HG02938 (cell line): ENCODE measurements at regions not wholly inside any gene's neighbourhood (a gene's known extent, or its start where the extent isn't known, plus 50 kb on each side); places are given as distances from the start of the nearest gene placed in this dataset.

Experiments
- ATAC-seq: cut with Tn5 transposase; IDR thresholded peaks from one replicate; pipeline ENCODE4 v1.9.1; 2021; ENCODE audit warnings: mild to moderate bottlenecking, moderate library complexity; ENCODE audit not compliant: unreplicated experiment

DNA sequence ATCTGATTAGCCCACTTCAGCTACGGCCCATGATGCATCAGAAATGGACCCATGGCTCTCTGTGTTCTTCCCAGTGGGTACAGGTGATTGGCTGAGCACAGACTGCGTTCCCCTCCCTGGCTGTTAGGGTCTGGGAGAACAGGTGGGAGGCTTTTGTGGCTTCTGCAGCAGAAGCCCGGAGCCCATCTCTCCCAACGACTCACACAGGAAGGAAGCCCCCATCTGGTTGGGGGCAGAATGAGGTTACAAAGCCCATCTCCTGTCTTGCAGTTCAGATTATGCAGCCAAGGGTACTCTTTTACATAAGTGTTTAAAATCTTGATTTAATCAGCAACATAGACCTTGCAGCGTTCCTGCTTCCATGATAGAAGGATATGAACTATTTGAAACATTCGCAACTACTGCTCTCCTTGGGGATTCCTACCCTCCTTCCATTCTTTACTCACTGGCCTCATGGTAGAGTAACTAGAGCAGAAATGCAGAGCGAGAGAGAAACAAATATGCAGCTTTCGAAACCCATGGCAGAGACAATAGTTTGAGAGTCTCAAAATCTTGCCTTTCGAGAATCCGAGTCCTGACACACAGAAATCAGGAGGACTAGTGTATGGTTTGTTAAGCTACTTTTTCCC is 291.3 kb downstream of the TLE3 start:
- ATAC-seq: no peak

DNA sequence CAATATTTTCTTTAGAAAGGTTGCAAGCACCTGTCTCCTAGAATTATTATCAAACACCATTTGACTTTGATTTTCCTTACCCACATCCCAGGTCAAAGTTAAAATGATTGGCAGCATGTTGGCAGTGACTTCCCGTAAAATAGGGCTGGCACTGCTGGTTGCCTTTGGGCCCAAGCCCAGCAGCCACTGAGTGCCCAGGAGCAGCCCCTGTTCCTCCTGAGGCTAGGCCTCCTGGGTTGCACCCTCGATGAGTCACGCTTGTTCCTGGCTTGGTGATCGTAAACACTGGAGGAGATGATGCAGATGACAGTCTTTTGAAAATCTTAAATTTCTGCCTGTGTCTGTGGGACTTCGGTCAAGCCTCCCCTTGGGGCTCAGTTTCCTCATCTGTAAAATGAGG is 290.0 kb downstream of the TLE3 start:
- ATAC-seq: no peak

GRCh38 chr15:69808756-69809155 is 289.0 kb downstream of the TLE3 start:
- ATAC-seq: no peak

DNA sequence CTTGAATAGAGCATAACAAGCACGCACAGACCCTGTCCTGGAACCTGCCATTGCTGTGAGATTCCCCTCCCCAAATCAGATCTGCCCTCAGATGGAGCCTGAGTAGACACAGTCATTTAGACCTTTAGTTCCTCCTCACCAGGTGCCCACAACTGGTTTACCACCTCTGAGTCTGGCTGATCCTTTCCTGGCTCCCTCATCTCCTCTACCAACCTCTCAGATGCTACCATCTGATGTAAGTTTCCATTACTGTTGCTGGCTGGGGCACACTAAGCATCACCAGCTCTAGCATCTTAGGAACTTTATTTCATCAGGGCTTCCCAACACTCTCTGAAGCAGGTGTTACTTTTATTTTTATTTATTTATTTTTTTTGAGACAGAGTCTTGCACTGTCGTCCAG is 288.3 kb downstream of the TLE3 start:
- ATAC-seq: no peak

GRCh38 chr15:69810431-69811354 is 287.0 kb downstream of the TLE3 start:
- ATAC-seq: no peak

DNA sequence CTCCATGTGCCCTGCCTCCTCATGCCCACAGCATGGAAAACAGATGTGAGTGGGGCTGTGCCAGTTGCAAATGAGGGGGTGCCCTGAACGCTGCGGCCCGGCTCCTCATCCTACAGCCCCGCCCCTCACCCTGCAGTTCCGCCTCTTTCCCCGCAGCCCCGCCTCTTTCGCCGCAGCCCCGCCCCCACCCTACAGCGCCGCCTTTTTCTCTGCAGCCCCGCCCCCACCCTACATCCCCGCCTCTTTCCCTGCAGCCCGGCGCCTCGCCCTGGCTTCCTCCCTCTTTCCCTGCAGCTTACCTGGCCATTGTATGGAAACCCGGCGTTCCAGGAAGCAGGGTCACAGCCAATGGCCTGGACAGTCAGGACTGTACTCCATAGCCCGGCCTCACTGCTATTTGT is 284.9 kb downstream of the TLE3 start:
- ATAC-seq: no peak

DNA sequence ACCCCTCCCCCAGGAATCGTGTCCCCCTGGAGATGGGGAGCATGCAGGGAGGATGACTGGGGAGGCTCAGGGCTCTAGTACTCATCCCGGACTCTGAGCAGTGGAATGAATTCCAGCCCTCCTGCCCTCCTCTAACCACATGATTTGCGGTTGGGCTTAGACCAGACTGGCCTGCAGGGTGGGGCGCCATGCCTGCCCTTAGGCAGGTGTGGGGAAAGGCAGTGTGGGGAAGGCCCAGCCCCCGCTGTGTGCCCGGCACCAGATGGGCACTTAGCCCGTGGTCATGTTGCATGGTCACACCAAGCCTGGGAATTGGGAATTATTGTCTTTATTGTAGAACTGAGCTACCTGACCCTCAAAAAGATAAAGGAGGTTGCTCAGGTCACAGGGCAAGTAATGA is 283.8 kb downstream of the TLE3 start:
- ATAC-seq: no peak

- ATAC-seq: no peak
Measured at GRCh38 chr15:69814932-69815331, 282.8 kb downstream of the TLE3 start.

DNA sequence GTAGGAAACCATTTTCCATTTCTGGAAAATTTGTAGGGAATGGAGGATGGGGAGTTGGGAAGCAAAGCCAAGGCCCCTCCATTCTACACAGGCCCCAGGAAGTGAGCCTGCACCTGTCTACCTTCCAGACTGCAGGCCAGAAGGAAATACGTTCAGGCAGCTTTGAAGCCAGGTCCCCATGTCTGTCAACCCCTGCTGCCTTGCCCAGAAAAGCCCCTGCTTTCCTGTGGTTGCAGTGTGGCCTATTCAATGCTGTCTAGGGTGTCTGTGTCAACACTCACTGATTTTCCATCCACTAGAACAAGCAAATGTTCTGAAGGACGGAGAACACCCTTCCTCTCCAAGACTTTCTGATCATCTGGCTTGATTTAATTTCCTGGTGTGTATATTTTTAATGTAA is 281.9 kb downstream of the TLE3 start:
- ATAC-seq: no peak

DNA sequence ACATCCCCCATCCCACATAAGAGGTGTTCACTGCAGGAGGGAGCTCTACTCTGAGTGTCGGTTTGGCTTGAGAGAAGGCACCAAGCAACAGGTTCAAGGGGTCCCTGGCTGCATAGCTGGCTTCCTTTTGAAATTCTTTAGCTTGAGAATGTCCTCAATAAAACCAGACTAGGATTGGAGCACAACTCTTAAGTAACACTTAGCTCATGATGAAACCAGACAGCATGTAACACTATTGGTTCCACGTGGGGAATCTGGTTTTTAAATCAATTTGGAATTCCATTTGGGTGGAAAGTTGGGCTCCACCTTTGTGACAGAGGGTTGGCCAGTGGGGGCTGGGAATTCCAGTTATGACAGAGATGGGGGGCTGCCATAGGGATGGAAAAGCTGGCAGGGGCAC is 281.2 kb downstream of the TLE3 start:
- ATAC-seq: no peak

GRCh38 chr15:69818529-69818928 is 279.2 kb downstream of the TLE3 start:
- no peak for ATAC-seq

GRCh38 chr15:69819371-69819770 is 278.3 kb downstream of the TLE3 start:
- ATAC-seq: no peak

GRCh38 chr15:69820819-69821218 is 276.9 kb downstream of the TLE3 start:
- ATAC-seq: no peak

DNA sequence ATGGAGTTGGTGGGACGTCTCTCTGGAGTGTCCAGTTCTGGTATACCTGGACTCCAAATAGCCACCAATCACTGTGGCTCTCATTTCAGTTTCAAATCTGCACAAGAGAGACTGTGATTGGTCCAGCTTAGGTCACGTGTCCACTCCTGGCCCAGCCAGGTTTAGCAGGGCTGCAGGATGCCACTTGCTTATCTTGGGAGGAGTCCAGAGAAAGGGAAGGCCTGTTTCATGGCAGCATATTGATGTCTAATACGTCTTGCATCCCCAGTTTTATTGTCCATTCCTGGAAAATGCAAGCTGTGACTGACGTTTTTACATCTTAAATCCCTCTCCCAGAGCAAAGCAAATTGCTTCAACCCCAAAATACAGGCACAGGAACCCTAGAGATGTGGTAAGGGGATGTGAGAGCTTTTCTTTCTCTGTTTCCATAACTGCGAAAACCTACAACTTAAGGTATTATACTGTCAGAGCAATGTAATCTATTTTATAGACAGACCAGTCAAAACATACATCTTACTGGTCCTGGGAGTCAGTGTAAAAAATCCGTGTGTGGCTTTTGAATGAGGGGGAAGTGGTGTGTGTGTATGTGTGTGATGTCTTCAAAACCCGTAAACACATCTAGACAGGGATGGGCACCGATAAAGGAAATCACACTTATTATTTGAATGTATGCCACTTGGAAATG is 274.4 kb downstream of the TLE3 start:
- no peak for ATAC-seq

GRCh38 chr15:69824075-69824876 is 273.4 kb downstream of the TLE3 start:
- ATAC-seq: no peak

DNA sequence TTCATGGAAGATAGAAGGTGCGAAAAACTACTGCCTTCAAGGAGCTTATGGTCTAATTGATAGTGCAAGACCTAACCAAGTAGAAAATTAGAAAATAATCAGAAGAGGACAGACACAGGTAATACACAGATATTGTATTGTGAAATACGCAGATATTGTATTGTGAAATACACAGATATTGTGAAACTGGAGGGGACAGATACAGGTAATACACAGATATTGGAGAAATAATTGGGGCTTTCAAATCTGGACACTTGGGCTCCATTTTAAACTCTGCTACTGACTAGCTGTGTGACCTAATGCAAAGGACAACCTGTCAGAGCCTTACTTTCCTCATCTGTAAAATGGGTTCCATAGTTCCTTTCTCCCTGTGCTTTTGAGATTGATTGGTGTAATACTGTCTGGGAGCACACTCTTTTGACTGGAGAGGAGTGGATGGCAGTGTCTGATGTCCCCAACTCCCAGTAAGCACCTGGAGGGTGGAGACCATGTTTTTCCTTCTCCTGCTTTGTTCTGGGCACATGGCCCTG is 272.8 kb downstream of the TLE3 start:
- ATAC-seq: no peak

GRCh38 chr15:69825941-69826818 is 271.5 kb downstream of the TLE3 start:
- no peak for ATAC-seq

DNA sequence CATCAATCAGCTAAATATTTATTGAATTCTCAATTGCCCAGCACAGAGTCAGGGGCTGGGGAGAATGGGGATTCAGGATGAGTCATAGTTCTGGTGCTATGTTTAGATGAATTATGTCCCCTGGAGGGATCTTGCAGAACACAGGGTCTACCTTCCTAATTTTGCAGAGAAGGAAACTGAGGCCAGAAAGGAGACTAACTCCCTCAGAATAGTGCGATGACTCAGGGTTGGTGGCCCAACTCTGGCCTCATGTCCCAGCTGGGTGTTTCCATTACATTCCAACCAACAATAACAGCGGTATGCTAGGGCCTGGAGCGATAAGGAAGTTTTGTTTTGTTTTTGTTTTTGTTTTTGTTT is 270.9 kb downstream of the TLE3 start:
- ATAC-seq: no peak

DNA sequence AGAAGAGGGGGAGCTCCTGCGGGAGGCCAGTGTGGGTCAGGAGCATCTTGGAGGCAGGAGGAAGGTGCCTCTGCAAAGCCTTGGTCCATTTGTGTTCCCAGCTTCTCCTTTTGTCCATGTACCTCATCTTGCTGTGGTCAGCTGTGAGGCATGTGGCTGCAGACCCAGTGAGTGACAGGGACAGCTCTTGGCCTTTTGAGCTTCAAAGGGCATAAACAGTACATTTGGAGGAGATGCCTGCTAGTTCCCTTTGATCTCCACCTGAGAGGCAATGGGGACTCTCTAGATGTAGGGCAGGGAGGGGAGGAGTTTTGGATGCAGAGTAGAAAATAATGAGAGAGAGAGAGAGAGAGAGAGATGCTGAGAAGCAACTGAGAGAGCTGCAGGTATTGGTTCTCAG is 270.0 kb downstream of the TLE3 start:
- ATAC-seq: no peak
